ENCODE measurements at regions not wholly inside any gene's neighbourhood (a gene's known extent, or its start where the extent isn't known, plus 50 kb on each side); places are given as distances from the start of the nearest gene placed in this dataset.
"Not testable (repeated sequence)": the region's sequence is repeated elsewhere in the genome, so short reads cannot be mapped to it uniquely, and the experiment has no call there.

DNA sequence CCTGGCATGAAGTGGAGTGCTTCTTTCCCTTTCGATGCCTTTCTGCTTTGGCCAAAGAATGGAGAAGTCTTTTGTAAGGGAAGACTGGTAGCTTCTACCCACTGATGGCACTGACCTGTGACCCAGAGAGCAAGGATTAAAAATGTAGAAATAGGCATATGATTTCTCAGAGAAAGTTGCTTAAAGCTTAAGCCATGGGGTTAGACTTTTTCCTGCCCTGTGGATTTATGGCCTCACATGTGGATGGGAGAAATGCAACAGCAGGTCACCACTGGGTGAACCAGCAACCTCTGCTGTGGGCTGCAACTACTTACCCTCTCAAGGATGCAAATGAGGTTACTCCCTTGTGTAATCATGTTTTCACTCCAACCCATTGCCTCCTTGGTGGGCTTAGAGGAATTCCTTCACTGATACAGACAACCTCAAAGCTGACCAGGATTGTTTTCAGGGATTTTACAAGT, 86.7 kb upstream of the CDC42EP3 start:
- not testable (repeated sequence) for DNase-seq

DNA sequence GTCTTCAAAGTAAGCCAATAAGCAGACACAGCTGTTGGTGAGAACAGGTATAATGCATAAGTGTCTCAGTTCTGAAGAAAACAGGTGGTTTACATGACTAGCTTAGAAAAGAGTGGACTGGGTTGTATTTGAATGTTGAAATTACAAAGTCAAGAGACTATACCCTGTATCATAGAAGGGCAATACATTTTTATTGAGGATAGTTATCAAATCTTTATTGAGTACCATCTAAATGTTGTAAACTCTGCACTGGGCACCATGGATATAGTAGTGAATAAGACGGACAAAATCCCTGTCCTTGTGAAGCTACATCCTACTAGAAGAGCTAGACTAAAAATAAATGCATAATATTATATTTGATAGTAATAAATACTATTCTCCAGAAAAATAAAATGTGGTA, 88.5 kb upstream of the CDC42EP3 start:
- not testable (repeated sequence) for DNase-seq

DNA sequence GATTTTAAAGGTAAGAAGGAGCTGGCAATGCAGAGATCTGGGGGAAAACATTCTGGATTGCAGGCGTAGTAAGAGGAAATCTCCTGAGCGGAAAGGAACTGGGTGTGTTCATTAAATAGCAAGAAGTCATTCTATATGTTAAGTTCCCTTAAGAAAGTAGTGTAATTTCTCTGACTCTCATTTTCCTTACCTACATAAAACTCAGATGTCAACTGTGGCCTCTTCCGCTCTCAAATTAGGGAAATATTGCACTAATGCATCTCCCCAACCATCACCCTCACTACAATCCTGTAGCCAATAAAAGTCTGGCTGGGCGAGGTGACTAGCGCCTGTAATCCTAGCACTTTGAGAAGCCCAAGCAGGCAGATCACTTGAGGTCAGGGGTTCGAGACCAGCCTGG, 89.0 kb upstream of the CDC42EP3 start:
- no peak for DNase-seq

DNA sequence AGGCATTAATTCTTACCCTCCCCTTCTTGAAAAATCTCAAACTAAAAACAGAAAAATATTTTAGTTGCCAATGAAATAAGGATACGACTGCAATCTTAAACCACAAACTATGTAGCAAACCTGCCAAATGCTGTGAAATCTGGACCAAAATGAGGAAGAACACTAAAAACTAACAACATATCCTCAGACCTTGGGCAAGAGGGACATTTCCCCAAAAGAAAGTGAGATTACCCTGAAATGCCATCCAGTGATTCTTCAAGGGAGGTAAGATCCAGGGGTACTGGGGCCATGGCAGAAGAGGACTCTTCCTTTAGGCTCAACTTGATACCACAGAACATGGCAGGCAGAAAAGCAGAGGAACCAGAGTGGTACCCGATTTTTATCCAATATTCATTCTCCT, 90.8 kb upstream of the CDC42EP3 start:
- DNase-seq = not testable (repeated sequence)

DNA sequence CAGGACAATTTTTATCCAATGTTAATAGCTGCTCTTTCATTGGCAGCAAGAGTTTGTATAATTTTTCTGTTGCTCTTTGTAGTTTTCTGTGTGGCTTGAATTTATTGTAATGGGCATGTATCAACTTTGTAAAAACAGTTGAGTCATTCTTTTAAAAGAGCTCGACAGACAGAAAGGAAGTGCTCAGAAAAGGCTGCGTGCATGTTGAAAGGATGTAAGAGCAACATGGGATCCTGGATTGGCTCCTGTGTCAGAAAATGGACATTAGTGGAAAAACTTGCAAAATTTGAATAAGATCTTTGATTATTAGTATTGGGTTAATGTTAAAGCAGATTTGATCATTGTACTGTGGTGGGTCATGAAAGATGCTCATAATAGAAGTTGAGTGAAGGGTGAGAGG, 93.3 kb upstream of the CDC42EP3 start:
- no peak for DNase-seq

DNA sequence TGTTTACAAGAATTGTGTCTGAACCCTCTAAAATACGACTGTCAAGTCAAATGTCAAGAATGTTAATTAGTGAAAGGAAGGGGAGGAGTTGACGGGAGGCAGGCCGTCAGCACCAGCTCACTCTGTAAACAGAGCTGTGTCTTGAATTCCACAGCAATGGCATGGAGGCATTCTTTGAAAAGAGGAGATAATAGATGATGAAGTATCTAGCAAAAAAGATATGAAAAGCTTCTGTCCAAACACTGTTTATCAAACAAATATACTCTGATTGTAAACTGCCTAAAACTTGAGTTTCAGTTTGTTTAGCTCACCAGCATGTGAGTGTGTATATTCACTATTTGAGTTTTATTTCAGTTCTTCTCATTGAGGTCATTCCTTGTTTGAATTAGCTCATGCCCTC, 94.7 kb upstream of the CDC42EP3 start:
- no peak for DNase-seq

DNA sequence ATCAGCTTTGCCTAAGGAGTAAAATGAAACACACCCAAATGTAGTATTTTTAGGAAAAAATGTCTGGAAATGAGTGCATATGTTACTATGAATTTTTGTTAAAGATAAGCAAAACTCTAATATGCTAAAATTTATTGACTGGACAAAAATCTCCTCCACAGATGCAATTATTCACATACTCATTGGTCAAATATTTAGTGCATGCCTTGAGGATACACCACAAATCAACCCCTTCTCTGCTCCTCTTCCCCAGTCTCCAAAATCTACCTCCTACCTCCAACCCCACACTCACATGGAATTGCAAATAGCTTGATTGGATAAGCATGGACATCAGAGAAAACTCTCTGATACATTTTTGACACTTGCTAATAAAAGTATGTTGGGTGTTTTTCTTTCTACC, 95.6 kb upstream of the CDC42EP3 start:
- no peak for DNase-seq

GRCh38 chr2:37767959-37768925, 96.8 kb upstream of the CDC42EP3 start:
- DNase-seq = no peak

- no peak for DNase-seq
These were observed 98.1 kb upstream of the CDC42EP3 start for GRCh38 chr2:37769551-37769950.

DNA sequence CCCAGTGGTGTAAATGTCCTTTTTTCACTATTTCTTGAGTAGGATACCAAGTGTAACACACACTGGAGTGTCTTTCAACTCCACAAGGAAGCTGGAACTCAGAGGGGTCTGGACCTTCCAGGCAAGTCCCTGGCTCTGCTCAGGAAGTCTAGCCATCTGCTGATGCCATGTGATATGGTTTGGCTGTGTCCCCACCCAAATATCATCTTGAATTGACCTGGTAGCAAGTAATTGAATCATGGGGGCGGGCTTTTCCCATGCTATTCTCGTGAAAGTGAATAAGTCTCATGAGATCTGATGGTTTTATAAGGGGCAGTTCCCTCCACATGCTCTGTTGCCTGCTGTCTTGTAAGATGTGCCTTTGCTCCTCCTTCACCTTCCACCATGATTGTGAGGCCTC, 99.4 kb upstream of the CDC42EP3 start:
- no peak for DNase-seq

DNA sequence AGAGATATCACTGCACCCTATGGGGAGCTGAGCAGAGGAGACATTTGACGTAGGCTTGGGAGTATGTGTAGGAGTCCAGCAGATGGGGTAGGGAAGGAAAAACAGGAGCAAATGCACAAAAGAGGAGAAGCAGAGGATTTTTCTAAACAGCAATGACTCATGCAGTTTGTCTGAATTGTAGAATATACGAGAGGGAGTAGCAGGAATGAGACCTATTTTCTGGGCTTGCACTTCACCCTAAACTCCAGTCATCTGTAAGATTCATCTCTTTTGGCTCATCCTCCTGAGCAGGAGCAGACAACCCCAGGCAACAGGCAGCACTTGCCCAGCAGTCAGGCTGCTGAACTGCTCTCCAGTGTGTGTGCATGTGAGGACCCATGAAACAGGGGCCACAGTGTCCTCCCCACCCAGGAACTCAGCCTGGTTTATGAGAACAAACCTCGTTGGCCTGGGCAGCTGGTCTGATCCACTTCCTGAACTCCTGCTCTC, 100.2 kb upstream of the CDC42EP3 start:
- DNase-seq = no peak

DNA sequence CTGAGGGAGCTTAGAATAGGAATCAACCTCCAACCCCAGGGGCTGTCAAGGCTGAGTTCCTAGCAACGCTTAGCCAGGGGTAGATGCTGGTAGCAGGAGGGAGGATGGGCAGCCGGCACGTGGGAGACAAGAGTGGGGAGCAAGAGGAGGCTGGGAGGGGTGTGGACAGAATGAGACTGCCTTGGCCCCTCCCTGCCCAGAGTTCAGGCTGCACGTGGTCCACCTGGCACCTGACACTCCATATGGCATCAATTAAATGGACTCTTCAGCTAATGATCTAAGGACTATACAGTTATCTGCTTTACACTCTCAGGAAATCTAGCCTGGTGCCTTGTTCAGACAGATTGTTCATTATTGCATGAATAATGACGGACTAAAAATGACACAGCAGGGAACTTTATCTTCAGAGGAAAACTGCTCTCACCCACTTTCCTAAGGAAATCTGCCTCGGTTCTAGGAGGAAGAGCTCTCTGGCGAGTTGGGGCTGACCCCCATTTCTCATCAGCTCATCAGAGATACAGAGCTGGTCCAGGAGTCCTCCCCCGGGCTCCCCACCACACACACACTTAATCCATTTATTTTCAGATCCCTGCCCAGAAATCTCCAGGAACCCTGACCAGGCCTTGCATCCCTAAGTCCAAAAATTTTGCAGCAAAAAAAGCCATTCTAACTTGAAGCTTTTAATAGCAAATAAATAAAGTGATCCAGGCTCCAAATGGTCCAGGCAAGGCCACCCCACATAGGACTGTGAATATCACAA, 102.1 kb upstream of the CDC42EP3 start:
- DNase-seq = no peak

GRCh38 chr2:37774171-37774944, 102.9 kb upstream of the CDC42EP3 start:
- not testable (repeated sequence) for DNase-seq

DNA sequence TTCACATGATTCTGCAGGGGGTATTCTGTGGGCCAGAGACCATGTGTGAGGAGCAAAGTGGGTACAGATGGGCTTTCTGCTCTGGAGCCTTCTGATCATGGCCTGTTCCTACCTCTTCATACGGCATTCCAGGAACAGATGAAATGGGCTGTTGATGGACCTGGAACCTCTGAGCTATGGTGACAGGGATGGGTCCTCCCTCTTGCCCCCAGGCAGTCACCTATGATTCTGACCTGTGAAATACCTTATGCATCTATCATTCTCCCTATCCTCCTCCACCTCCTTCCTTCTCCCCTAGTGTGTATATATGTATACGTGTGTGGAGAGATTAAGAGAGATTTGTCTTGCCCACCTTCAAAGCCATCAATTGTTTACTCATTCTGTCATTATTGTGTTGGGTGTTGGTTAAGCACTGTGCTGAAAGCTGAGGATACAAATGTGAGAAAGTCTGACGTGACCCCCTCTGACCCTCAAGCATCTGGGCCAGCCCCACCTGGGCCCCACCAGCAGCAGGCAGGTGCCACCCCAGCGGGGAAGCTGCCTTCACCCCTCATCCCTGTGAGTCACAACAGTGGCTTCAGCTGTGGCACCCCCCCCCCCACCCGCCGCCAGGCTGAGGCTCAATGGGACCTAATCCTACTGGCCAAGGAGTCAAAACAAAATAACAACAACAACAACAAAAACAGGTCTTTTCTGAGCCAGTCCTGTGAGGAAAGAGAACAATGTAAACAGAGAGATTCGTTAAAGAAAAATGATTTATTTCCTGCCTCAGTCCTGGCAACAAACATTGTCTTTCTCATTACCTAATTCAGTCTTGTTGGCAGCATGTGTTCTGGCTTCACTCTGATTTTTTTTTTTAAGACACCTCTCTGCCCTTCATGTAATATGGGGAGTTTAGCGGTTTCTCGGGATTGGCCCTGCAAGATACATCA, 103.8 kb upstream of the CDC42EP3 start:
- DNase-seq = no peak

DNA sequence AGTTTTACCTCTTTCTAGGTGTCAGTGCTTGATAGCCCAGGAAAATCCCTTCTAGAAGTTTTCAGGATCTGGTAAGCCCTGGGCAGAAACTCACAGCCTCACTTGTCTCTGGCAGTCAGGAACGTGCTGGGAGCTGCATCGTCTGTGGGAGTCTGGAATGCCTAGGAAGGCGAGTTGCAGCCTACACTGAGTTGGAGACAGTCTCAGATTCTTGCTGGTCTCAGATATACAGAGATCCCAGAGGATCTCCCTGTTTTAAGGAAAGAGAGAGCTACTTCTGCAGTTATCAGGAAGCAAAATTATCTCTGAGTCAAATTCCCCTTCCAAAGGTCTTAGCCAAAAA, 104.4 kb upstream of the CDC42EP3 start:
- no peak for DNase-seq

DNA sequence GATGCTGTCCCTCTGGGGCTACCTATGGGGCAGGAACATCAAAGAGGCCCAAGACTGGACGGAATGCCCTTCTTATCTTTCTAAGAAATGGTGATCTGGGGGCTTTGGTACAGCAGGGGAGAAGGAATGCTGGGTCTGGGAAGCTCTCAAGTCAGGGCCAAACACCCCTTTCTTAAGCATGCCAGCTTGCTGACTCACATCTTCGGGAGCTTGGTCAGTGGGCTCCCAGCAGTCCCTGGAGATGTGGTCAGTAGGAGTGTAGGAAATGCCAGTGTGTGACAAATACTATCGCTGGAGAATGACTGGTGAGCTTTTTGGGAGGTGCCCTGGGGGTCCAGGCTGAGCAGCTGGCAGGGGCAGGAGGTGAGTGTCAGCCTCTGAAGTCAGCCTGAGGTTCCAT, 105.0 kb upstream of the CDC42EP3 start:
- DNase-seq = no peak

DNA sequence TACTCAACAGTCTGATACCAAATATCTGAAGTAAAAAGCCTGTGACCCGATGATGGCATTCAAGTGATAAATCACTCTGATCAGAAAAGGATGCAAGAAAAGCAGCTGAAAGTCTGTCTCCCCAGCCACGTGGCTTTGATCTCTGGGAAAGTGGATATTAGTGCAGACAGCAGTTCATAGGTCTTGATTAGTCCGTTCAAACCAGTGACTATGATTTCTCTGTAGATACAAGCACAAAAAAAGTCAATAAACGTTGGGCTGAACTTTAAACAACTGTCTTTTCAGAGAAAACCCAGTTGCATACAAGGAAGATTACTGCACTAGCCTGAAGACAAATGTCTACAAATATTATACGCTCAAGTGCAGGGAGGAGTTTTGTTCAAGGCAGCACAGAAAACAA, 107.7 kb upstream of the CDC42EP3 start:
- no peak for DNase-seq

GRCh38 chr2:37779611-37780386, 108.4 kb upstream of the CDC42EP3 start:
- DNase-seq = no peak

- no peak for DNase-seq
These were observed 108.9 kb upstream of the CDC42EP3 start for GRCh38 chr2:37780387-37780676.

DNA sequence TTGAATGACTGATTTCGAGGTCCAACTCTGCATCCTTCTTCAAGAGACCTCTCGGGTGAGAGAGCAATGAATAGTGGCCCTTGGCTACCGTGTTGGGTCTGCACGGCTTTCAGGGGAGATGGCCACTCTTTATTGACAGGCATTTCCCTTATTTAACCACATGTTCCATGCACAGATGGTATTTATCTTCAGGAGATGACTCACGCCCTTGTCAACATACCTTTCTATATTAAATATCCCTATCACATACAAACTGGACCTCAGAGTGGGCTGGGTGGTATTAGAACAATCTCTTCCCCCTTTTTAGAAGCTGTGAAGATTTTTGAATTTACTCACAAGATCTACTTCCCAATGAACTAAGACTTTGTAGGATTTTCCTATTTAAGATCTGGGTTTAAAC, 109.6 kb upstream of the CDC42EP3 start:
- no peak for DNase-seq

- DNase-seq = no peak
These were observed 110.8 kb upstream of the CDC42EP3 start for GRCh38 chr2:37782155-37782673.

Measured in right kidney (tissue), 1 donor.